Muscle layer of duodenum (tissue), 2 donors: ENCODE measurements at regions not wholly inside any gene's neighbourhood (a gene's known extent, or its start where the extent isn't known, plus 50 kb on each side); places are given as distances from the start of the nearest gene placed in this dataset.
"Not testable (repeated sequence)": the region's sequence is repeated elsewhere in the genome, so short reads cannot be mapped to it uniquely, and the experiment has no call there.

Source experiments
- H3K27ac ChIP-seq: one replicate; pipeline ENCODE4 v1.7.0; 2013; ENCODE audit warnings: mild to moderate bottlenecking, low read length
- H3K27me3 ChIP-seq: one replicate; pipeline ENCODE4 v1.7.0; 2013; ENCODE audit warnings: low read depth, mild to moderate bottlenecking, control low read depth, low read length
- H3K36me3 ChIP-seq, 2 donors: one replicate each; pipeline ENCODE4 v1.7.0; 2013; ENCODE audit warnings: low read length in 2 of 2, control low read depth in 1 of 2, mild to moderate bottlenecking in 1 of 2; ENCODE audit not compliant: insufficient read depth in 2 of 2, control insufficient read depth in 1 of 2
- H3K4me1 ChIP-seq, 2 donors: one replicate each; pipeline ENCODE4 v1.7.0; 2013; ENCODE audit warnings: low read length in 2 of 2, mild to moderate bottlenecking in 2 of 2, control low read depth in 1 of 2, moderate library complexity in 1 of 2; ENCODE audit not compliant: insufficient read depth in 2 of 2, control insufficient read depth in 1 of 2
- H3K4me3 ChIP-seq, 2 donors: one replicate each; pipeline ENCODE4 v1.7.0; 2013; ENCODE audit warnings: low read length in 2 of 2, low read depth in 1 of 2, mild to moderate bottlenecking in 1 of 2
- H3K9me3 ChIP-seq, 2 donors: one replicate each; pipeline ENCODE4 v1.7.0; 2013; ENCODE audit warnings: low read length in 2 of 2, control low read depth in 1 of 2, mild to moderate bottlenecking in 1 of 2; ENCODE audit not compliant: control insufficient read depth in 1 of 2
- donor health status: healthy.

- not testable (repeated sequence) for H3K27ac ChIP-seq, H3K9me3 ChIP-seq, H3K36me3 ChIP-seq, H3K27me3 ChIP-seq, H3K4me3 ChIP-seq, H3K4me1 ChIP-seq
These were observed 498.0 kb downstream of the C12orf50 start for GRCh38 chr12:87531213-87531612.

GRCh38 chr12:87529413-87529812 lies 499.8 kb downstream of the C12orf50 start:
- no peaks in the 10 kb centered on the region for H3K9me3 ChIP-seq
- no peaks in the 10 kb centered on the region for H3K36me3 ChIP-seq
- no peak overlapping the region for H3K27ac ChIP-seq

GRCh38 chr12:87520968-87521367 lies 508.2 kb downstream of the C12orf50 start:
- Histone ChIP-seq H3K27me3 (no peaks in the 10 kb centered on the region), H3K9me3 (no peaks in the 10 kb centered on the region), H3K4me3 (no peak overlapping the region), H3K36me3 (no peaks in the 10 kb centered on the region), H3K4me1 (no peaks in the 10 kb centered on the region), H3K27ac (no peak overlapping the region)

More at GRCh38 chr12:87529413-87529812, 499.8 kb downstream of the C12orf50 start:
- no peaks in the 10 kb centered on the region for H3K4me1 ChIP-seq
- H3K4me3 ChIP-seq = no peak overlapping the region
- no peaks in the 10 kb centered on the region for H3K27me3 ChIP-seq

GRCh38 chr12:87518481-87518880 lies 510.7 kb downstream of the C12orf50 start:
- no peaks in the 10 kb centered on the region for H3K36me3 ChIP-seq
- H3K27ac ChIP-seq = no peak overlapping the region
- no peaks in the 10 kb centered on the region for H3K27me3 ChIP-seq
- H3K4me3 ChIP-seq = no peak overlapping the region
- no peaks in the 10 kb centered on the region for H3K4me1 ChIP-seq
- no peaks in the 10 kb centered on the region for H3K9me3 ChIP-seq

- H3K4me3 ChIP-seq = no peak overlapping the region
- no peaks in the 10 kb centered on the region for H3K27me3 ChIP-seq
- H3K9me3 ChIP-seq = no peaks in the 10 kb centered on the region
- H3K27ac ChIP-seq = no peak overlapping the region
- H3K4me1 ChIP-seq = no peaks in the 10 kb centered on the region
- no peaks in the 10 kb centered on the region for H3K36me3 ChIP-seq
These were observed 511.2 kb downstream of the C12orf50 start for GRCh38 chr12:87518036-87518435.

- Histone ChIP-seq H3K27ac (no peak overlapping the region), H3K9me3 (no peaks in the 10 kb centered on the region), H3K36me3 (no peaks in the 10 kb centered on the region), H3K4me3 (no peak overlapping the region), H3K27me3 (no peaks in the 10 kb centered on the region), H3K4me1 (no peaks in the 10 kb centered on the region)
These were observed 515.5 kb downstream of the C12orf50 start for GRCh38 chr12:87513536-87514280.

- Histone ChIP-seq H3K4me3 (no peak overlapping the region), H3K27me3 (no peaks in the 10 kb centered on the region), H3K36me3 (no peaks in the 10 kb centered on the region), H3K4me1 (no peaks in the 10 kb centered on the region), H3K27ac (no peak overlapping the region), H3K9me3 (no peaks in the 10 kb centered on the region)
These were observed 517.8 kb downstream of the C12orf50 start for GRCh38 chr12:87511371-87511770.

GRCh38 chr12:87509237-87509820 lies 519.9 kb downstream of the C12orf50 start:
- Histone ChIP-seq H3K4me1 (no peaks in the 10 kb centered on the region), H3K27ac (no peak overlapping the region), H3K36me3 (no peaks in the 10 kb centered on the region), H3K4me3 (no peak overlapping the region), H3K27me3 (no peaks in the 10 kb centered on the region), H3K9me3 (no peaks in the 10 kb centered on the region)

- no peaks in the 10 kb centered on the region for H3K36me3 ChIP-seq
- H3K4me3 ChIP-seq = no peak overlapping the region
- no peak overlapping the region for H3K27ac ChIP-seq
- H3K4me1 ChIP-seq = no peaks in the 10 kb centered on the region
- no peaks in the 10 kb centered on the region for H3K9me3 ChIP-seq
- H3K27me3 ChIP-seq = no peaks in the 10 kb centered on the region
These were observed 537.6 kb downstream of the C12orf50 start for GRCh38 chr12:87491598-87491997.

- Histone ChIP-seq H3K27me3 (no peaks in the 10 kb centered on the region), H3K27ac (no peak overlapping the region), H3K36me3 (no peaks in the 10 kb centered on the region)
These were observed 538.1 kb downstream of the C12orf50 start for GRCh38 chr12:87491089-87491488.

GRCh38 chr12:87469295-87469694 lies 559.9 kb downstream of the C12orf50 start:
- peaks cover 0 to 4% of the 10 kb centered on the region in 2 donors for H3K9me3 ChIP-seq
- H3K36me3 ChIP-seq = no peaks in the 10 kb centered on the region
- H3K4me1 ChIP-seq = no peaks in the 10 kb centered on the region
- H3K27me3 ChIP-seq = no peaks in the 10 kb centered on the region
- no peak overlapping the region for H3K4me3 ChIP-seq
- H3K27ac ChIP-seq = no peak overlapping the region

More at GRCh38 chr12:87491089-87491488, 538.1 kb downstream of the C12orf50 start:
- no peaks in the 10 kb centered on the region for H3K9me3 ChIP-seq
- H3K4me1 ChIP-seq = no peaks in the 10 kb centered on the region
- H3K4me3 ChIP-seq = no peak overlapping the region

GRCh38 chr12:87467936-87468335 lies 561.3 kb downstream of the C12orf50 start:
- Histone ChIP-seq H3K4me1 (no peaks in the 10 kb centered on the region), H3K27ac (no peak overlapping the region), H3K27me3 (no peaks in the 10 kb centered on the region), H3K36me3 (no peaks in the 10 kb centered on the region), H3K4me3 (no peak overlapping the region), H3K9me3 (no peaks in the 10 kb centered on the region)
